Right lobe of liver (tissue), 6 donors: ENCODE measurements at regions not wholly inside any gene's neighbourhood (a gene's known extent, or its start where the extent isn't known, plus 50 kb on each side); places are given as distances from the start of the nearest gene placed in this dataset.

Experiments
- ATAC-seq, 4 donors: fragments of 200-7000 bp; cut with Tn5 transposase; one replicate each; pipeline ENCODE4 v1.9.1; 2020; ENCODE audit warnings: mild to moderate bottlenecking in 4 of 4, moderate library complexity in 4 of 4
- DNase-seq, 3 donors: peaks; one replicate each; pipeline ENCODE4 v3.0.0-alpha.2; 2020
- H3K27ac ChIP-seq, 3 donors: fragments of 200-600 bp; one replicate each; pipeline ENCODE4 v1.8.0; 2022
- H3K27me3 ChIP-seq, 2 donors: fragments of 200-600 bp; one replicate each; pipeline ENCODE4 v1.8.0; 2022
- H3K36me3 ChIP-seq, 4 donors: fragments of 200-600 bp; sonication (generic) in 1 of 4; one replicate each; pipeline versions ENCODE4 v1.5.1 to v1.8.0; 2017 to 2022; ENCODE audit warnings: control low read depth in 1 of 4
- H3K4me1 ChIP-seq, 4 donors: fragments of 200-600 bp; sonication (generic) in 1 of 4; one replicate each; pipeline versions ENCODE4 v1.5.1 to v1.8.0; 2017 to 2022; ENCODE audit warnings: control low read depth in 1 of 4
- H3K4me3 ChIP-seq, 3 donors: fragments of 200-600 bp; one replicate each; pipeline ENCODE4 v1.8.0; 2022
- H3K9me3 ChIP-seq, 4 donors: fragments of 200-600 bp; sonication (generic) in 1 of 4; one replicate each; pipeline versions ENCODE4 v1.5.1 to v1.8.0; 2017 to 2022; ENCODE audit warnings: control low read depth in 1 of 4
- POLR2A ChIP-seq: fragments of 450-650 bp; IDR thresholded peaks from one replicate; pipeline ENCODE4 v1.6.1; 2017; ENCODE audit warnings: antibody characterized with exemption, mild to moderate bottlenecking
- WGBS: methylation state at CpG from one replicate; pipeline ENCODE4 v1.1.6; 2018; ENCODE audit warnings: low coverage, low lambda C conversion rate; ENCODE audit not compliant: insufficient coverage; ENCODE audit errors: missing lambda C conversion rate; 5-methylcytosine and 5-hydroxymethylcytosine counted together
- intact Hi-C, 2 donors: fragments of 100-400 bp; cut with DNase I; formaldehyde crosslinking; loops; one replicate each; pipeline versions ENCODE4 v1.11.2 to v1.14.1; 2022
- TF ChIP-seq, protein P1 (sequence below), 4 donors: fragments of 200-600 bp in 3 of 4; fragments of 450-650 bp in 1 of 4; IDR thresholded peaks; one replicate each; pipeline versions ENCODE4 v1.5.1 to v1.8.0; 2016 to 2022; ENCODE audit warnings: antibody characterized with exemption in 4 of 4, mild to moderate bottlenecking in 2 of 4
- donor health status: DM: no; HTN: yes; CAD: no.
- donor health status: DM: no; HTN: no; CAD: no.
- donor health status: DM: no; HTN: no; CAD: no.
- donor health status: DM: no; HTN: yes; CAD: no.
- donor health status: DM: no; HTN: yes; CAD: no.

GRCh38 chr21:31599563-31599962 lies 59.9 kb upstream of the SOD1 start:
- intact Hi-C loops: loop anchor here in 1 of 2 donors (10.0 kb wide), 1 partner anchor 405 kb away; no protein-coding TSS in a partner anchor
- ATAC-seq: no peak
- H3K4me1 ChIP-seq: no peaks in the 10 kb centered on the region
- no peak for TF ChIP-seq POLR2A
- TF ChIP-seq, protein P1, sequence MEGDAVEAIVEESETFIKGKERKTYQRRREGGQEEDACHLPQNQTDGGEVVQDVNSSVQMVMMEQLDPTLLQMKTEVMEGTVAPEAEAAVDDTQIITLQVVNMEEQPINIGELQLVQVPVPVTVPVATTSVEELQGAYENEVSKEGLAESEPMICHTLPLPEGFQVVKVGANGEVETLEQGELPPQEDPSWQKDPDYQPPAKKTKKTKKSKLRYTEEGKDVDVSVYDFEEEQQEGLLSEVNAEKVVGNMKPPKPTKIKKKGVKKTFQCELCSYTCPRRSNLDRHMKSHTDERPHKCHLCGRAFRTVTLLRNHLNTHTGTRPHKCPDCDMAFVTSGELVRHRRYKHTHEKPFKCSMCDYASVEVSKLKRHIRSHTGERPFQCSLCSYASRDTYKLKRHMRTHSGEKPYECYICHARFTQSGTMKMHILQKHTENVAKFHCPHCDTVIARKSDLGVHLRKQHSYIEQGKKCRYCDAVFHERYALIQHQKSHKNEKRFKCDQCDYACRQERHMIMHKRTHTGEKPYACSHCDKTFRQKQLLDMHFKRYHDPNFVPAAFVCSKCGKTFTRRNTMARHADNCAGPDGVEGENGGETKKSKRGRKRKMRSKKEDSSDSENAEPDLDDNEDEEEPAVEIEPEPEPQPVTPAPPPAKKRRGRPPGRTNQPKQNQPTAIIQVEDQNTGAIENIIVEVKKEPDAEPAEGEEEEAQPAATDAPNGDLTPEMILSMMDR (IDR thresholded peaks at IDR 0.05): no peak
- DNase-seq: no peak
- H3K36me3 ChIP-seq: no peaks in the 10 kb centered on the region
- no peak overlapping the region for H3K27ac ChIP-seq
- 95% methylated on average over 5 of the region's 5 CpGs for WGBS
- H3K9me3 ChIP-seq: no peaks in the 10 kb centered on the region
- no peaks in the 10 kb centered on the region for H3K27me3 ChIP-seq
- no peak overlapping the region for H3K4me3 ChIP-seq

GRCh38 chr21:31599013-31599412 lies 60.5 kb upstream of the SOD1 start:
- ATAC-seq (no peak), DNase-seq (no peak)
- intact Hi-C loops: loop anchor here in 1 of 2 donors (10.0 kb wide), 1 partner anchor 404 kb away; no protein-coding TSS in a partner anchor
- no peaks in the 10 kb centered on the region for H3K27me3 ChIP-seq
- no peak for TF ChIP-seq POLR2A
- TF ChIP-seq, protein P1 (IDR thresholded peaks at IDR 0.05): no peak
- H3K4me1 ChIP-seq: no peaks in the 10 kb centered on the region
- no peak overlapping the region for H3K27ac ChIP-seq
- 25% methylated on average over 1 of the region's 3 CpGs for WGBS
- no peaks in the 10 kb centered on the region for H3K9me3 ChIP-seq
- no peaks in the 10 kb centered on the region for H3K36me3 ChIP-seq
- H3K4me3 ChIP-seq: no peak overlapping the region

DNA sequence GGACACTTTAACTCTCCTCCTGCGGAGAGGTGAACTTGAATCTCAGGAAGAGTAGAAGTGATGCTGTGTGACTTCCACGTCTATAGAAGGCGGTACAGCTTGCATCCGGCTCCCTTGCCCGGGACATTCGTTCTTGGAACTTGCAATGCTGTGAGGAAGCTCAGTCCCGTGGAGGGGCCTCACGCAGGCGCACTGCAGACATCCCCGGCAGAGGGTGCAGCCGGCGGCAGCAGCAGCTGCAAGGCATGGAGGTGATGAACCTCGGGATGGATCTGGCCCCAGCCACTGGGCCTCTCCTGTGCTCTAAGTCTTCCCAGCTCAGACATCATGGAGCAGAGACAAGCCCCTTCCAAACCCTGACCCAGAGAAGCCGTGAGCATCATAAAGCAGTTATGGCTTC lies 61.8 kb upstream of the SOD1 start:
- Histone ChIP-seq H3K36me3 (no peaks in the 10 kb centered on the region), H3K4me3 (no peak overlapping the region), H3K27ac (no peak overlapping the region), H3K27me3 (no peaks in the 10 kb centered on the region), H3K4me1 (peaks cover 0 to under 1% (median 0%) of the 10 kb centered on the region in 4 donors), H3K9me3 (no peaks in the 10 kb centered on the region)
- no peak for ATAC-seq
- 90% methylated on average over 3 of the region's 14 CpGs for WGBS
- no peak for TF ChIP-seq POLR2A
- TF ChIP-seq, protein P1 (IDR thresholded peaks at IDR 0.05): no peak
- DNase-seq: no peak
- intact Hi-C loops: loop anchor here in 1 of 2 donors (10.0 kb wide), 1 partner anchor 403 kb away; no protein-coding TSS in a partner anchor

DNA sequence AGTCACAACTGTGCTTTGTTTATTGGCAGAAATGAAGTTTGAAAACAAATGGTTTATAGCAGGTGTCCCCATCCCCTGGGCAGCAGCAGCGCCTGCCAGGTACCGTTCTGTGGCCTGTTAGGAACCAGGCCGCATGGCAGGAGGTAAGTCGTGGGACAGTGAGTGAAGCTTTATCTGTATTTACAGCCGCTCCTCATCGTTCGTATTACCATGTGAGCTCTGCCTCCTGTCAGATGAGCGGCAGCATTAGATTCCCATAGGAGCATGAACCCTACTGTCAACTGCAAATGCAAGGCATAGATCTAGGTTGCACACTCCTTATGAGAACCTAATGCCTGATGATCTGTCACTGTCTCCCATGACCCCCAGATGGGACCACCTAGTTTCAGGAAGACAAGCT lies 63.4 kb upstream of the SOD1 start:
- 81% methylated on average over 6 of the region's 8 CpGs for WGBS
- DNase-seq: no peak
- TF ChIP-seq, protein P1 (IDR thresholded peaks at IDR 0.05): no peak
- no peak for TF ChIP-seq POLR2A
- Histone ChIP-seq H3K36me3 (no peaks in the 10 kb centered on the region), H3K27ac (no peak overlapping the region), H3K9me3 (no peaks in the 10 kb centered on the region), H3K4me3 (no peak overlapping the region), H3K27me3 (no peaks in the 10 kb centered on the region), H3K4me1 (peaks cover 0 to 6% (median 0%) of the 10 kb centered on the region in 4 donors)
- intact Hi-C loops: loop anchor here in 1 of 2 donors (10.0 kb wide), 1 partner anchor 401 kb away; no protein-coding TSS in a partner anchor
- ATAC-seq: no peak
